GM12878 (cell line): ENCODE measurements at regions not wholly inside any gene's neighbourhood (a gene's known extent, or its start where the extent isn't known, plus 50 kb on each side); places are given as distances from the start of the nearest gene placed in this dataset.

ENCODE experiments used
- ATAC-seq: fragments of 200-7000 bp; cut with Tn5 transposase; 3 replicates; pipeline ENCODE4 v1.9.1; 2020; ENCODE audit warnings: mild to moderate bottlenecking, moderate library complexity
- BruUV-seq: library from RNA; stranded (reverse); fragments of 400-500 nt; replicated peaks from 2 replicates; lab custom pipeline; 2021; lab: Mats Ljungman, UMichigan
- CTCF ChIA-PET: fragments of 300-600 bp; sonication (Branson Sonifier 250); formaldehyde crosslinking; extraction: SDS; loops from one replicate; lab custom pipeline; 2021; ENCODE audit warnings: inconsistent platforms; lab: Yijun Ruan, JAX
- POLR2A ChIA-PET: fragments of 350-600 bp; formaldehyde crosslinking; extraction: SDS; loops from one replicate; lab custom pipeline; 2021; ENCODE audit warnings: inconsistent platforms; lab: Charles Lee
- RAD21 ChIA-PET: fragments of 300-600 bp; sonication (Branson Sonifier 250); formaldehyde crosslinking; loops from one replicate; lab custom pipeline; 2023; ENCODE audit warnings: antibody characterized with exemption; ENCODE audit not compliant: unreplicated experiment; lab: Charles Lee
- SMC1A ChIA-PET: fragments of 300-600 bp; sonication (Branson Sonifier 250); formaldehyde crosslinking; loops from one replicate; lab custom pipeline; 2023; ENCODE audit not compliant: unreplicated experiment, uncharacterized antibody; lab: Charles Lee
- DNase-seq: peaks from one replicate; pipeline ENCODE4 v3.0.0-alpha.2; 2011; ENCODE audit warnings: low read depth, low spot score
- FAIRE-seq: peaks from 3 replicates; lab custom pipeline; 2011; peaks lifted over from hg19 to GRCh38; lab: Jason Lieb, UNC
- H2AFZ ChIP-seq: 2 replicates; pipeline ENCODE4 v1.6.0; 2011; ENCODE audit warnings: low read depth, low read length, control low read depth; ENCODE audit not compliant: control insufficient read depth
- H3K27ac ChIP-seq: 2 replicates; pipeline ENCODE4 v1.5.1; 2011; ENCODE audit warnings: control low read depth; ENCODE audit not compliant: control insufficient read depth, insufficient read depth
- H3K27me3 ChIP-seq, 2 experiments: replicated peaks in 1 of 2; 2 replicates each; pipeline versions ENCODE4 v1.6.0 to v1.6.1; 2011; ENCODE audit warnings: low read length in 1 of 2; ENCODE audit not compliant: control insufficient read depth in 2 of 2, insufficient read depth in 2 of 2
- H3K36me3 ChIP-seq, 2 experiments: 2 replicates each; pipeline ENCODE4 v1.5.1; 2011; ENCODE audit warnings: low read length in 1 of 2; ENCODE audit not compliant: control insufficient read depth in 2 of 2, insufficient read depth in 2 of 2
- H3K4me1 ChIP-seq: 2 replicates; pipeline ENCODE4 v1.6.1; 2011; ENCODE audit warnings: mild to moderate bottlenecking, low read length, moderate library complexity, mixed read lengths; ENCODE audit not compliant: control insufficient read depth, insufficient read depth
- H3K4me2 ChIP-seq: 2 replicates; pipeline ENCODE4 v1.6.0; 2011; ENCODE audit warnings: control low read depth; ENCODE audit not compliant: control insufficient read depth, insufficient read depth
- H3K4me3 ChIP-seq: fragments of 200-600 bp; sonication (generic); 2 replicates; pipeline ENCODE4 v1.5.1; 2016
- H3K79me2 ChIP-seq: 2 replicates; pipeline ENCODE4 v1.6.0; 2011; ENCODE audit warnings: low read length; ENCODE audit not compliant: control insufficient read depth, insufficient read depth
- H3K9ac ChIP-seq: 2 replicates; pipeline ENCODE4 v1.8.0; 2011; ENCODE audit warnings: low read length, control low read depth, mixed read lengths; ENCODE audit not compliant: control insufficient read depth, insufficient read depth
- H3K9me3 ChIP-seq: replicated peaks from 3 replicates; pipeline ENCODE4 v1.5.1; 2011; ENCODE audit warnings: mild to moderate bottlenecking, low read length; ENCODE audit not compliant: control insufficient read depth, insufficient read depth
- H4K20me1 ChIP-seq: 2 replicates; pipeline ENCODE4 v1.6.0; 2011; ENCODE audit not compliant: control insufficient read depth, insufficient read depth
- ASH2L ChIP-seq: fragments of 300-600, 200-600 bp; sonication (generic); IDR thresholded peaks from 2 replicates; pipeline ENCODE4 v1.6.1; 2017; ENCODE audit warnings: low read depth, mild to moderate bottlenecking, borderline replicate concordance
- ATF3 ChIP-seq: IDR thresholded peaks from 2 replicates; pipeline ENCODE4 v1.6.1; 2011; ENCODE audit warnings: low read depth, mild to moderate bottlenecking, low read length, moderate library complexity, borderline replicate concordance; ENCODE audit errors: extremely low read depth
- BRCA1 ChIP-seq: IDR thresholded peaks from 2 replicates; pipeline ENCODE4 v1.6.1; 2011; ENCODE audit warnings: low read depth, low read length, improper control_type of control experiment
- CEBPB ChIP-seq, 2 experiments: fragments of 150-350 bp in 1 of 2; IDR thresholded peaks; 2 replicates each; pipeline ENCODE4 v1.6.1; 2012 to 2014; ENCODE audit warnings: low read depth in 2 of 2, low read length in 2 of 2, borderline replicate concordance in 1 of 2, inconsistent platforms in 1 of 2
- ESRRA ChIP-seq: IDR thresholded peaks from 2 replicates; pipeline ENCODE4 v1.6.1; 2012; ENCODE audit warnings: mild to moderate bottlenecking, low read length, improper control_type of control experiment
- IRF5 ChIP-seq: fragments of 450-650 bp; IDR thresholded peaks from 2 replicates; pipeline ENCODE4 v1.6.1; 2017; ENCODE audit warnings: borderline replicate concordance
- NFIC ChIP-seq: IDR thresholded peaks from 2 replicates; pipeline ENCODE4 v1.6.1; 2012; ENCODE audit warnings: low read depth, mild to moderate bottlenecking, inconsistent platforms, low read length, moderate library complexity
- SPI1 ChIP-seq: IDR thresholded peaks from 2 replicates; pipeline ENCODE4 v1.6.1; 2011; ENCODE audit warnings: low read depth, mild to moderate bottlenecking, low read length, moderate library complexity, borderline replicate concordance; ENCODE audit not compliant: insufficient read depth
- STAT1 ChIP-seq: fragments of 450-650 bp; conservative IDR thresholded peaks from 2 replicates; pipeline ENCODE4 v1.6.1; 2014; ENCODE audit warnings: antibody characterized with exemption, mild to moderate bottlenecking
- SUZ12 ChIP-seq: fragments of 200-600 bp; sonication (generic); IDR thresholded peaks from one replicate; pipeline ENCODE4 v1.6.1; 2018; ENCODE audit warnings: antibody characterized with exemption, mild to moderate bottlenecking; ENCODE audit not compliant: unreplicated experiment
- USF2 ChIP-seq: IDR thresholded peaks from 2 replicates; pipeline ENCODE4 v1.6.1; 2011; ENCODE audit warnings: low read depth, low read length, improper control_type of control experiment, borderline replicate concordance
- ZNF207 ChIP-seq: fragments of 450-650 bp; IDR thresholded peaks from 2 replicates; pipeline ENCODE4 v1.6.1; 2014; ENCODE audit warnings: antibody characterized with exemption, mild to moderate bottlenecking, borderline replicate concordance
- in situ Hi-C: fragments of 300-500 bp; cut with MboI; formaldehyde crosslinking; loops from 9 replicates; pipeline ENCODE4 v1.14.3; 2018; ENCODE audit warnings: mixed read lengths
- intact Hi-C: fragments of 100-400 bp; cut with micrococcal nuclease; formaldehyde crosslinking; loops from one replicate; pipeline ENCODE4 v1.14.2; 2022; ENCODE audit not compliant: unreplicated experiment

GRCh38 chr1:238833919-238834318 lies 552.4 kb upstream of the CHRM3 start:
- TF ChIP-seq SPI1 (no peak), NFIC (no peak), SUZ12 (no peak), ASH2L (no peak), IRF5 (no peak), USF2 (no peak), CEBPB (IDR thresholded peaks at IDR 0.05; ENCODE audit: borderline replicate concordance in 1 of 2, low read depth in 2 of 2, low read length in 2 of 2) (no peak), ATF3 (no peak), ZNF207 (no peak), BRCA1 (no peak), ESRRA (no peak), STAT1 (no peak)
- TF ChIP-seq, all 136 proteins: peak for 0
- in situ Hi-C loops: no loop called here
- DNase-seq (no peak), FAIRE-seq (no peak), ATAC-seq (no peak)
- no peaks in the 10 kb centered on the region for H3K4me1 ChIP-seq
- H3K4me3 ChIP-seq: no peak overlapping the region
- intact Hi-C loops: no loop called here
- H3K27me3 ChIP-seq: no peaks in the 10 kb centered on the region
- CTCF ChIA-PET: no interaction called here
- H3K9me3 ChIP-seq: no peaks in the 10 kb centered on the region
- no peaks in the 10 kb centered on the region for H3K36me3 ChIP-seq
- POLR2A ChIA-PET: no interaction called here
- H3K9ac ChIP-seq: no peak overlapping the region
- no peaks in the 10 kb centered on the region for H4K20me1 ChIP-seq
- RAD21 ChIA-PET: no interaction called here
- SMC1A ChIA-PET: no interaction called here
- no peaks in the 10 kb centered on the region for H3K79me2 ChIP-seq
- BruUV-seq: no TSS peak
- H3K4me2 ChIP-seq: no peak overlapping the region
- no peak overlapping the region for H2AFZ ChIP-seq
- no peak overlapping the region for H3K27ac ChIP-seq
